ENCODE measurements at regions not wholly inside any gene's neighbourhood (a gene's known extent, or its start where the extent isn't known, plus 50 kb on each side); places are given as distances from the start of the nearest gene placed in this dataset.

GRCh38 chr16:47940466-47940865 lies 215.3 kb downstream of the ABCC12 start:
- TF ChIP-seq EP300 (IDR thresholded peaks at IDR 0.05) (no peak), POLR2AphosphoS5 (IDR thresholded peaks at IDR 0.05) (no peak), POLR2A (IDR thresholded peaks at IDR 0.05; ENCODE audit: low read depth) (no peak)
- TF ChIP-seq, protein P1, sequence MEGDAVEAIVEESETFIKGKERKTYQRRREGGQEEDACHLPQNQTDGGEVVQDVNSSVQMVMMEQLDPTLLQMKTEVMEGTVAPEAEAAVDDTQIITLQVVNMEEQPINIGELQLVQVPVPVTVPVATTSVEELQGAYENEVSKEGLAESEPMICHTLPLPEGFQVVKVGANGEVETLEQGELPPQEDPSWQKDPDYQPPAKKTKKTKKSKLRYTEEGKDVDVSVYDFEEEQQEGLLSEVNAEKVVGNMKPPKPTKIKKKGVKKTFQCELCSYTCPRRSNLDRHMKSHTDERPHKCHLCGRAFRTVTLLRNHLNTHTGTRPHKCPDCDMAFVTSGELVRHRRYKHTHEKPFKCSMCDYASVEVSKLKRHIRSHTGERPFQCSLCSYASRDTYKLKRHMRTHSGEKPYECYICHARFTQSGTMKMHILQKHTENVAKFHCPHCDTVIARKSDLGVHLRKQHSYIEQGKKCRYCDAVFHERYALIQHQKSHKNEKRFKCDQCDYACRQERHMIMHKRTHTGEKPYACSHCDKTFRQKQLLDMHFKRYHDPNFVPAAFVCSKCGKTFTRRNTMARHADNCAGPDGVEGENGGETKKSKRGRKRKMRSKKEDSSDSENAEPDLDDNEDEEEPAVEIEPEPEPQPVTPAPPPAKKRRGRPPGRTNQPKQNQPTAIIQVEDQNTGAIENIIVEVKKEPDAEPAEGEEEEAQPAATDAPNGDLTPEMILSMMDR (IDR thresholded peaks at IDR 0.05), result no peak

Data from esophagus muscularis mucosa (tissue), 4 donors.